IPS DF 19.7 (cell line): ENCODE measurements at regions not wholly inside any gene's neighbourhood (a gene's known extent, or its start where the extent isn't known, plus 50 kb on each side); places are given as distances from the start of the nearest gene placed in this dataset.

Experiments
- DNase-seq: peaks from one replicate; pipeline ENCODE4 v3.0.0-alpha.2; 2013; ENCODE audit warnings: low read depth, low spot score

GRCh38 chr6:68391953-68392352 is 243.1 kb upstream of the ADGRB3 start:
- no peak for DNase-seq

GRCh38 chr6:68372991-68373390 is 262.1 kb upstream of the ADGRB3 start:
- DNase-seq, result no peak

- DNase-seq, result no peak
These were observed 266.2 kb upstream of the ADGRB3 start for GRCh38 chr6:68368845-68369244.

GRCh38 chr6:68364271-68364805 is 270.7 kb upstream of the ADGRB3 start:
- DNase-seq, result no peak

GRCh38 chr6:68343901-68344300 is 291.2 kb upstream of the ADGRB3 start:
- peak; percentile 20 for DNase-seq

GRCh38 chr6:68342286-68342685 is 292.8 kb upstream of the ADGRB3 start:
- DNase-seq, result no peak

- DNase-seq, result no peak
These were observed 295.5 kb upstream of the ADGRB3 start for GRCh38 chr6:68339488-68340131.

- DNase-seq, result no peak
These were observed 301.6 kb upstream of the ADGRB3 start for GRCh38 chr6:68333442-68333841.

- no peak for DNase-seq
These were observed 306.9 kb upstream of the ADGRB3 start for GRCh38 chr6:68328156-68328555.

GRCh38 chr6:68326762-68327161 is 308.3 kb upstream of the ADGRB3 start:
- DNase-seq, result no peak

- no peak for DNase-seq
These were observed 317.7 kb upstream of the ADGRB3 start for GRCh38 chr6:68317366-68317765.

- no peak for DNase-seq
These were observed 321.2 kb upstream of the ADGRB3 start for GRCh38 chr6:68313911-68314310.

GRCh38 chr6:68307301-68307700 is 327.8 kb upstream of the ADGRB3 start:
- DNase-seq, result no peak

GRCh38 chr6:68296126-68296525 is 339.0 kb upstream of the ADGRB3 start:
- no peak for DNase-seq

- DNase-seq, result no peak
These were observed 352.4 kb upstream of the ADGRB3 start for GRCh38 chr6:68282646-68283045.

GRCh38 chr6:68279793-68280557 is 355.1 kb upstream of the ADGRB3 start:
- DNase-seq, result no peak

GRCh38 chr6:68273297-68273696 is 361.8 kb upstream of the ADGRB3 start:
- no peak for DNase-seq

- no peak for DNase-seq
These were observed 378.7 kb upstream of the ADGRB3 start for GRCh38 chr6:68256391-68256790.

GRCh38 chr6:68252632-68253031 is 382.4 kb upstream of the ADGRB3 start:
- DNase-seq, result no peak

GRCh38 chr6:68247782-68248181 is 387.3 kb upstream of the ADGRB3 start:
- DNase-seq, result no peak

GRCh38 chr6:68240726-68241125 is 394.4 kb upstream of the ADGRB3 start:
- DNase-seq, result no peak

GRCh38 chr6:68239034-68239433 is 396.0 kb upstream of the ADGRB3 start:
- no peak for DNase-seq

- no peak for DNase-seq
These were observed 396.9 kb upstream of the ADGRB3 start for GRCh38 chr6:68238097-68238601.
